Loucy (cell line): ENCODE measurements at regions not wholly inside any gene's neighbourhood (a gene's known extent, or its start where the extent isn't known, plus 50 kb on each side); places are given as distances from the start of the nearest gene placed in this dataset.

Experiments used
- EZH2phosphoT487 ChIP-seq: fragments of 200-600 bp; IDR thresholded peaks from 2 replicates; pipeline ENCODE4 v1.6.1; 2018; ENCODE audit warnings: antibody characterized with exemption, mild to moderate bottlenecking, moderate library complexity, borderline replicate concordance
- TF ChIP-seq, protein P1 (sequence below): fragments of 200-600 bp; sonication (generic); conservative IDR thresholded peaks from 2 replicates; pipeline ENCODE4 v1.5.1; 2014; ENCODE audit warnings: mild to moderate bottlenecking, antibody characterized with exemption, low read length

DNA sequence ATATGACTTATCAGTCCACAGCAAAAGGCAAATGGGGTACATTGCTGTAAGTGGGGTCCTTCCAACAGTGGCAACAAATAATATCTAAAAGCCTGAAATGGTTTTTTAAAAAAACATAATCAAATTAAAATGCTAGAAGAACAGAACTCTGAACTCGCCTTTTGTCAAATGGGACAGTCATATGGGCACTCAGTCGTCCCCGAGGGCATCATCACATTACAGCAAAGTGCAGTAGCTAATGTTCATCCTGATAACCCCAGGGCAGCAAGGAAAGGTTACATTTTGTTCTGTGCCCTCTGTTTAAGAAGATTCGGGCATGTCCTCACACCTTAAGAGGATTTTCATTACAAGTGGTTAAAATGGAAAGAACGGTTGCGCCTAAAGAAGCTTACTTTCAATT, 997.9 kb upstream of the TENM3 start:
- TF ChIP-seq, protein P1, sequence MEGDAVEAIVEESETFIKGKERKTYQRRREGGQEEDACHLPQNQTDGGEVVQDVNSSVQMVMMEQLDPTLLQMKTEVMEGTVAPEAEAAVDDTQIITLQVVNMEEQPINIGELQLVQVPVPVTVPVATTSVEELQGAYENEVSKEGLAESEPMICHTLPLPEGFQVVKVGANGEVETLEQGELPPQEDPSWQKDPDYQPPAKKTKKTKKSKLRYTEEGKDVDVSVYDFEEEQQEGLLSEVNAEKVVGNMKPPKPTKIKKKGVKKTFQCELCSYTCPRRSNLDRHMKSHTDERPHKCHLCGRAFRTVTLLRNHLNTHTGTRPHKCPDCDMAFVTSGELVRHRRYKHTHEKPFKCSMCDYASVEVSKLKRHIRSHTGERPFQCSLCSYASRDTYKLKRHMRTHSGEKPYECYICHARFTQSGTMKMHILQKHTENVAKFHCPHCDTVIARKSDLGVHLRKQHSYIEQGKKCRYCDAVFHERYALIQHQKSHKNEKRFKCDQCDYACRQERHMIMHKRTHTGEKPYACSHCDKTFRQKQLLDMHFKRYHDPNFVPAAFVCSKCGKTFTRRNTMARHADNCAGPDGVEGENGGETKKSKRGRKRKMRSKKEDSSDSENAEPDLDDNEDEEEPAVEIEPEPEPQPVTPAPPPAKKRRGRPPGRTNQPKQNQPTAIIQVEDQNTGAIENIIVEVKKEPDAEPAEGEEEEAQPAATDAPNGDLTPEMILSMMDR = no peak
- TF ChIP-seq EZH2phosphoT487 = no peak
